Trophoblast cell (in vitro differentiated cells and primary cell): ENCODE measurements at regions not wholly inside any gene's neighbourhood (a gene's known extent, or its start where the extent isn't known, plus 50 kb on each side); places are given as distances from the start of the nearest gene placed in this dataset.
A peak's percentile ranks its signal among the peaks of the same experiment; 100 is the strongest.

Experiments used
- DNase-seq, 2 donors: peaks; one replicate each; pipeline ENCODE4 v3.0.0-alpha.2; 2016
- H2AFZ ChIP-seq: 2 replicates; pipeline ENCODE4 v1.6.1; 2013; ENCODE audit warnings: low read length, moderate library complexity, mild to moderate bottlenecking; ENCODE audit not compliant: insufficient read depth, poor library complexity
- H2AK5ac ChIP-seq: 2 replicates; pipeline ENCODE4 v1.6.1; 2013; ENCODE audit warnings: mild to moderate bottlenecking, low read length
- H2BK120ac ChIP-seq: 2 replicates; pipeline ENCODE4 v1.6.1; 2013; ENCODE audit warnings: low read length, mild to moderate bottlenecking, moderate library complexity; ENCODE audit not compliant: insufficient read depth, poor library complexity
- H2BK12ac ChIP-seq: 2 replicates; pipeline ENCODE4 v1.6.1; 2013; ENCODE audit warnings: mild to moderate bottlenecking, low read length, moderate library complexity
- H2BK5ac ChIP-seq: 2 replicates; pipeline ENCODE4 v1.6.1; 2013; ENCODE audit warnings: low read length, low read depth, moderate library complexity, mild to moderate bottlenecking; ENCODE audit not compliant: poor library complexity
- H3K14ac ChIP-seq: 2 replicates; pipeline ENCODE4 v1.6.1; 2013; ENCODE audit warnings: mild to moderate bottlenecking, low read length
- H3K18ac ChIP-seq: 2 replicates; pipeline ENCODE4 v1.6.1; 2013; ENCODE audit warnings: mild to moderate bottlenecking, low read length
- H3K23ac ChIP-seq: 2 replicates; pipeline ENCODE4 v1.6.1; 2013; ENCODE audit warnings: low read length
- H3K27ac ChIP-seq: 2 replicates; pipeline ENCODE4 v1.5.1; 2013; ENCODE audit warnings: low read depth, mild to moderate bottlenecking, inconsistent platforms, low read length, moderate library complexity
- H3K27me3 ChIP-seq: 2 replicates; pipeline ENCODE4 v1.6.1; 2013; ENCODE audit warnings: inconsistent platforms, mild to moderate bottlenecking, low read length, moderate library complexity; ENCODE audit not compliant: insufficient read depth
- H3K36me3 ChIP-seq, 2 experiments: 1 replicate in 1 of 2; 2 replicates in 1 of 2; pipeline ENCODE4 v1.6.1; 2013; ENCODE audit warnings: low read length in 2 of 2, mild to moderate bottlenecking in 2 of 2, moderate library complexity in 1 of 2; ENCODE audit not compliant: insufficient read depth in 2 of 2, control insufficient read depth in 1 of 2
- H3K4ac ChIP-seq: 2 replicates; pipeline ENCODE4 v1.6.1; 2013; ENCODE audit warnings: low read depth, mild to moderate bottlenecking, low read length, moderate library complexity
- H3K4me1 ChIP-seq, 2 experiments: 1 replicate in 1 of 2; 2 replicates in 1 of 2; pipeline ENCODE4 v1.6.1; 2013; ENCODE audit warnings: low read length in 2 of 2, mild to moderate bottlenecking in 2 of 2, moderate library complexity in 1 of 2; ENCODE audit not compliant: insufficient read depth in 2 of 2, control insufficient read depth in 1 of 2
- H3K4me2 ChIP-seq: 2 replicates; pipeline ENCODE4 v1.6.1; 2013; ENCODE audit warnings: inconsistent platforms, mild to moderate bottlenecking, low read length, moderate library complexity
- H3K4me3 ChIP-seq: 2 replicates; pipeline ENCODE4 v1.5.1; 2013; ENCODE audit warnings: mild to moderate bottlenecking, low read depth, low read length, inconsistent platforms
- H3K79me1 ChIP-seq: one replicate; pipeline ENCODE4 v1.6.1; 2013; ENCODE audit warnings: low read length
- H3K79me2 ChIP-seq: 2 replicates; pipeline ENCODE4 v1.6.1; 2013; ENCODE audit warnings: low read length, mild to moderate bottlenecking; ENCODE audit not compliant: control insufficient read depth, insufficient read depth, poor library complexity
- H3K9ac ChIP-seq: 2 replicates; pipeline ENCODE4 v1.6.1; 2013; ENCODE audit warnings: mild to moderate bottlenecking, low read length
- H3K9me3 ChIP-seq: 2 replicates; pipeline ENCODE4 v1.6.1; 2013; ENCODE audit warnings: low read depth, mild to moderate bottlenecking, control low read depth, inconsistent platforms, low read length; ENCODE audit not compliant: insufficient read depth
- H4K12ac ChIP-seq: 2 replicates; pipeline ENCODE4 v1.6.1; 2013; ENCODE audit warnings: low read depth, mild to moderate bottlenecking, low read length, moderate library complexity
- H4K8ac ChIP-seq: 2 replicates; pipeline ENCODE4 v1.6.1; 2013; ENCODE audit warnings: low read depth, mild to moderate bottlenecking, low read length, moderate library complexity
- H4K91ac ChIP-seq: one replicate; pipeline ENCODE4 v1.6.1; 2013; ENCODE audit warnings: low read depth, mild to moderate bottlenecking, low read length, moderate library complexity
- WGBS: extraction: QIAGEN DNeasy Blood & Tissue Kit; methylation state at CpG from one replicate; pipeline ENCODE4 v1.1.7; 2013; ENCODE audit warnings: missing lambda C conversion rate; ENCODE audit not compliant: insufficient read length, insufficient coverage; ENCODE audit errors: extremely low coverage; 5-methylcytosine and 5-hydroxymethylcytosine counted together

- Histone ChIP-seq H4K91ac (no peak overlapping the region), H2BK12ac (no peak overlapping the region)
Measured at GRCh38 chr14:58765843-58766242, 128.1 kb downstream of the DACT1 start.

GRCh38 chr14:58769011-58769643, 131.4 kb downstream of the DACT1 start:
- H2BK5ac ChIP-seq = no peak overlapping the region
- H3K23ac ChIP-seq = no peak overlapping the region
- H3K9me3 ChIP-seq = no peaks in the 10 kb centered on the region
- H3K4me1 ChIP-seq = peaks cover 10% of the 10 kb centered on the region in 2 experiments
- H2AK5ac ChIP-seq = no peak overlapping the region
- H4K91ac ChIP-seq = no peak overlapping the region
- H3K36me3 ChIP-seq = no peaks in the 10 kb centered on the region
- H3K18ac ChIP-seq = no peak overlapping the region
- DNase-seq = no peak
- no peak overlapping the region for H3K9ac ChIP-seq
- peak overlapping the region; percentile 2 for H2BK120ac ChIP-seq
- H3K27ac ChIP-seq = no peak overlapping the region
- H2AFZ ChIP-seq = no peak overlapping the region
- H3K14ac ChIP-seq = no peak overlapping the region
- peaks cover 3% of the 10 kb centered on the region for H3K79me1 ChIP-seq
- WGBS = no CpG with 5 or more reads among the region's 5 CpGs
- no peak overlapping the region for H4K12ac ChIP-seq
- H2BK12ac ChIP-seq = no peak overlapping the region
- H3K4me2 ChIP-seq = no peak overlapping the region
- H3K4ac ChIP-seq = no peak overlapping the region
- H3K79me2 ChIP-seq = no peaks in the 10 kb centered on the region
- H3K27me3 ChIP-seq = no peaks in the 10 kb centered on the region
- no peak overlapping the region for H4K8ac ChIP-seq
- no peak overlapping the region for H3K4me3 ChIP-seq

More at GRCh38 chr14:58765843-58766242, 128.1 kb downstream of the DACT1 start:
- Histone ChIP-seq H3K18ac (no peak overlapping the region), H3K79me1 (no peaks in the 10 kb centered on the region), H2AFZ (no peak overlapping the region), H3K23ac (no peak overlapping the region), H3K9ac (no peak overlapping the region), H3K4me3 (no peak overlapping the region), H3K4ac (no peak overlapping the region), H2BK5ac (no peak overlapping the region), H4K12ac (no peak overlapping the region), H4K8ac (no peak overlapping the region), H3K4me1 (peaks cover 0 to 3% of the 10 kb centered on the region in 2 experiments), H3K27ac (no peak overlapping the region), H3K4me2 (no peak overlapping the region), H3K9me3 (no peaks in the 10 kb centered on the region), H3K14ac (no peak overlapping the region), H3K36me3 (no peaks in the 10 kb centered on the region), H3K79me2 (no peaks in the 10 kb centered on the region), H2AK5ac (no peak overlapping the region), H2BK120ac (no peak overlapping the region), H3K27me3 (no peaks in the 10 kb centered on the region)
- WGBS = no CpG with 5 or more reads among the region's 6 CpGs
- DNase-seq = no peak

GRCh38 chr14:58769771-58770170, 132.0 kb downstream of the DACT1 start:
- DNase-seq = no peak
- H3K4me1 ChIP-seq = peaks cover 10 to 15% of the 10 kb centered on the region in 2 experiments
- no peak overlapping the region for H2BK120ac ChIP-seq
- no peaks in the 10 kb centered on the region for H3K36me3 ChIP-seq
- no peak overlapping the region for H3K4me3 ChIP-seq
- H4K8ac ChIP-seq = no peak overlapping the region
- no peak overlapping the region for H4K12ac ChIP-seq
- no peak overlapping the region for H2BK5ac ChIP-seq
- H3K4me2 ChIP-seq = no peak overlapping the region
- no CpG with 5 or more reads among the region's 2 CpGs for WGBS
- no peaks in the 10 kb centered on the region for H3K9me3 ChIP-seq
- H4K91ac ChIP-seq = no peak overlapping the region
- H3K79me2 ChIP-seq = no peaks in the 10 kb centered on the region
- no peak overlapping the region for H3K4ac ChIP-seq
- no peak overlapping the region for H3K18ac ChIP-seq
- H3K27ac ChIP-seq = no peak overlapping the region
- H3K27me3 ChIP-seq = no peaks in the 10 kb centered on the region
- no peak overlapping the region for H2AFZ ChIP-seq
- no peak overlapping the region for H3K14ac ChIP-seq
- no peak overlapping the region for H2BK12ac ChIP-seq
- H3K23ac ChIP-seq = no peak overlapping the region
- H3K79me1 ChIP-seq = peaks cover 3% of the 10 kb centered on the region
- H2AK5ac ChIP-seq = no peak overlapping the region
- no peak overlapping the region for H3K9ac ChIP-seq

GRCh38 chr14:58770491-58770982, 132.8 kb downstream of the DACT1 start:
- Histone ChIP-seq H3K27me3 (no peaks in the 10 kb centered on the region), H4K91ac (no peak overlapping the region), H4K8ac (no peak overlapping the region), H3K9ac (no peak overlapping the region), H2AK5ac (no peak overlapping the region), H3K18ac (no peak overlapping the region), H3K4me1 (peaks cover 10 to 15% of the 10 kb centered on the region in 2 experiments), H3K79me2 (no peaks in the 10 kb centered on the region), H2BK12ac (no peak overlapping the region), H2BK120ac (no peak overlapping the region), H4K12ac (no peak overlapping the region), H2AFZ (no peak overlapping the region), H3K4ac (no peak overlapping the region), H2BK5ac (no peak overlapping the region), H3K27ac (no peak overlapping the region), H3K36me3 (no peaks in the 10 kb centered on the region), H3K9me3 (peaks cover 5% of the 10 kb centered on the region), H3K4me2 (no peak overlapping the region), H3K14ac (no peak overlapping the region), H3K79me1 (peaks cover 3% of the 10 kb centered on the region), H3K23ac (no peak overlapping the region), H3K4me3 (no peak overlapping the region)
- DNase-seq = no peak
